Effector memory CD8-positive, alpha-beta T cell (primary cell): ENCODE measurements at regions not wholly inside any gene's neighbourhood (a gene's known extent, or its start where the extent isn't known, plus 50 kb on each side); places are given as distances from the start of the nearest gene placed in this dataset.
A peak's percentile ranks its signal among the peaks of the same experiment; 100 is the strongest.

Experiments used
- ATAC-seq: fragments of 150-1000 bp; cut with Tn5 transposase; replicated peaks from 2 replicates; pipeline ENCODE4 v1.10.0; 2021; ENCODE audit warnings: mild to moderate bottlenecking, moderate library complexity
- DNase-seq, 3 experiments: peaks; one replicate each; pipeline ENCODE4 v3.0.0; 2021
- H3K27ac Mint-ChIP-seq, 2 donors: one replicate each; pipeline ENCODE4 v1.8.0; 2022; ENCODE audit warnings: mild to moderate bottlenecking in 2 of 2, mixed read lengths in 2 of 2, moderate library complexity in 2 of 2
- H3K27me3 Mint-ChIP-seq, 2 donors: one replicate each; pipeline ENCODE4 v1.8.0; 2022; ENCODE audit warnings: mixed read lengths in 2 of 2
- H3K36me3 Mint-ChIP-seq: one replicate; pipeline ENCODE4 v1.8.0; 2022; ENCODE audit warnings: mild to moderate bottlenecking, moderate library complexity, mixed read lengths; ENCODE audit not compliant: insufficient read depth
- H3K4me1 Mint-ChIP-seq, 2 donors: one replicate each; pipeline ENCODE4 v1.8.0; 2022; ENCODE audit warnings: low read depth in 2 of 2, mixed read lengths in 2 of 2
- H3K4me3 Mint-ChIP-seq, 2 donors: one replicate each; pipeline ENCODE4 v1.8.0; 2022; ENCODE audit warnings: mild to moderate bottlenecking in 2 of 2, mixed read lengths in 2 of 2, moderate library complexity in 2 of 2
- H3K9me3 Mint-ChIP-seq, 2 donors: one replicate each; pipeline ENCODE4 v1.8.0; 2022; ENCODE audit warnings: mixed read lengths in 2 of 2

GRCh38 chr1:209431402-209431801 lies 152.1 kb upstream of the CAMK1G start:
- DNase-seq (no peak), ATAC-seq (no peak)
- no peaks in the 10 kb centered on the region for H3K4me1 Mint-ChIP-seq
- no peak overlapping the region for H3K4me3 Mint-ChIP-seq
- no peak overlapping the region for H3K27ac Mint-ChIP-seq
- no peaks in the 10 kb centered on the region for H3K36me3 Mint-ChIP-seq
- peaks cover 28 to 84% of the 10 kb centered on the region in 2 donors for H3K27me3 Mint-ChIP-seq
- H3K9me3 Mint-ChIP-seq = no peaks in the 10 kb centered on the region

GRCh38 chr1:209431813-209432442 lies 151.6 kb upstream of the CAMK1G start:
- ATAC-seq (no peak), DNase-seq (no peak)
- Mint-ChIP-seq H3K27me3 (peaks cover 31 to 84% of the 10 kb centered on the region in 2 donors), H3K9me3 (no peaks in the 10 kb centered on the region), H3K4me3 (no peak overlapping the region), H3K36me3 (no peaks in the 10 kb centered on the region), H3K27ac (no peak overlapping the region), H3K4me1 (no peaks in the 10 kb centered on the region)

- no peaks in the 10 kb centered on the region for H3K9me3 Mint-ChIP-seq
- DNase-seq (no peak), ATAC-seq (no peak)
- H3K27me3 Mint-ChIP-seq = peaks cover 36 to 81% of the 10 kb centered on the region in 2 donors
- no peaks in the 10 kb centered on the region for H3K36me3 Mint-ChIP-seq
- H3K27ac Mint-ChIP-seq = no peak overlapping the region
- no peak overlapping the region for H3K4me3 Mint-ChIP-seq
- H3K4me1 Mint-ChIP-seq = no peaks in the 10 kb centered on the region
Measured at GRCh38 chr1:209432443-209432825, 151.1 kb upstream of the CAMK1G start.

- Mint-ChIP-seq H3K36me3 (no peaks in the 10 kb centered on the region), H3K9me3 (no peaks in the 10 kb centered on the region), H3K27ac (no peak overlapping the region), H3K4me3 (no peak overlapping the region), H3K4me1 (no peaks in the 10 kb centered on the region), H3K27me3 (peaks cover 34 to 69% of the 10 kb centered on the region in 2 donors)
- DNase-seq = no peak
- no peak for ATAC-seq
Measured at GRCh38 chr1:209433649-209434031, 149.9 kb upstream of the CAMK1G start.

GRCh38 chr1:209434066-209434465 lies 149.4 kb upstream of the CAMK1G start:
- ATAC-seq = no peak
- no peak overlapping the region for H3K4me3 Mint-ChIP-seq
- H3K27me3 Mint-ChIP-seq = peaks cover 30 to 64% of the 10 kb centered on the region in 2 donors
- H3K4me1 Mint-ChIP-seq = no peaks in the 10 kb centered on the region
- no peaks in the 10 kb centered on the region for H3K36me3 Mint-ChIP-seq
- no peaks in the 10 kb centered on the region for H3K9me3 Mint-ChIP-seq
- no peak for DNase-seq
- H3K27ac Mint-ChIP-seq = no peak overlapping the region

GRCh38 chr1:209434631-209435217 lies 148.8 kb upstream of the CAMK1G start:
- H3K36me3 Mint-ChIP-seq = no peaks in the 10 kb centered on the region
- ATAC-seq (no peak), DNase-seq (no peak)
- H3K4me3 Mint-ChIP-seq = no peak overlapping the region
- H3K4me1 Mint-ChIP-seq = no peaks in the 10 kb centered on the region
- H3K27me3 Mint-ChIP-seq = peaks cover 24 to 58% of the 10 kb centered on the region in 2 donors
- H3K27ac Mint-ChIP-seq = no peak overlapping the region
- no peaks in the 10 kb centered on the region for H3K9me3 Mint-ChIP-seq

GRCh38 chr1:209435654-209436566 lies 147.6 kb upstream of the CAMK1G start:
- Mint-ChIP-seq H3K9me3 (no peaks in the 10 kb centered on the region), H3K27ac (no peak overlapping the region)

GRCh38 chr1:209439828-209440227 lies 143.7 kb upstream of the CAMK1G start:
- no peak for DNase-seq
- Mint-ChIP-seq H3K27ac (no peak overlapping the region), H3K9me3 (no peaks in the 10 kb centered on the region), H3K4me3 (no peak overlapping the region), H3K36me3 (no peaks in the 10 kb centered on the region), H3K4me1 (no peaks in the 10 kb centered on the region), H3K27me3 (peaks cover 13 to 18% of the 10 kb centered on the region in 2 donors)
- ATAC-seq = no peak

More at GRCh38 chr1:209435654-209436566, 147.6 kb upstream of the CAMK1G start:
- H3K27me3 Mint-ChIP-seq = peaks cover 13 to 46% of the 10 kb centered on the region in 2 donors
- no peaks in the 10 kb centered on the region for H3K36me3 Mint-ChIP-seq
- ATAC-seq (no peak), DNase-seq (peak in 1 of 3 experiments; percentile 1)
- H3K4me3 Mint-ChIP-seq = no peak overlapping the region
- no peaks in the 10 kb centered on the region for H3K4me1 Mint-ChIP-seq

GRCh38 chr1:209443361-209443931 lies 140.1 kb upstream of the CAMK1G start:
- H3K27ac Mint-ChIP-seq = no peak overlapping the region
- H3K4me3 Mint-ChIP-seq = no peak overlapping the region
- ATAC-seq = no peak
- DNase-seq = no peak
- no peaks in the 10 kb centered on the region for H3K4me1 Mint-ChIP-seq
- H3K36me3 Mint-ChIP-seq = no peaks in the 10 kb centered on the region
- no peaks in the 10 kb centered on the region for H3K27me3 Mint-ChIP-seq
- no peaks in the 10 kb centered on the region for H3K9me3 Mint-ChIP-seq

GRCh38 chr1:209443975-209444651 lies 139.4 kb upstream of the CAMK1G start:
- Mint-ChIP-seq H3K27me3 (no peaks in the 10 kb centered on the region), H3K4me1 (no peaks in the 10 kb centered on the region), H3K36me3 (no peaks in the 10 kb centered on the region), H3K9me3 (no peaks in the 10 kb centered on the region), H3K27ac (no peak overlapping the region), H3K4me3 (no peak overlapping the region)
- ATAC-seq = no peak
- DNase-seq = no peak

- H3K36me3 Mint-ChIP-seq = no peaks in the 10 kb centered on the region
- H3K4me1 Mint-ChIP-seq = no peaks in the 10 kb centered on the region
- DNase-seq (no peak), ATAC-seq (no peak)
- no peak overlapping the region for H3K4me3 Mint-ChIP-seq
- no peak overlapping the region for H3K27ac Mint-ChIP-seq
- H3K9me3 Mint-ChIP-seq = no peaks in the 10 kb centered on the region
- H3K27me3 Mint-ChIP-seq = peaks cover 0 to 4% of the 10 kb centered on the region in 2 donors
Measured at GRCh38 chr1:209444961-209445360, 138.6 kb upstream of the CAMK1G start.

GRCh38 chr1:209445576-209445975 lies 137.9 kb upstream of the CAMK1G start:
- no peaks in the 10 kb centered on the region for H3K9me3 Mint-ChIP-seq

GRCh38 chr1:209446356-209446755 lies 137.2 kb upstream of the CAMK1G start:
- no peak overlapping the region for H3K4me3 Mint-ChIP-seq
- DNase-seq = no peak
- no peaks in the 10 kb centered on the region for H3K36me3 Mint-ChIP-seq
- no peaks in the 10 kb centered on the region for H3K4me1 Mint-ChIP-seq
- no peaks in the 10 kb centered on the region for H3K9me3 Mint-ChIP-seq
- ATAC-seq = no peak
- H3K27me3 Mint-ChIP-seq = peaks cover 4 to 9% of the 10 kb centered on the region in 2 donors
- H3K27ac Mint-ChIP-seq = no peak overlapping the region

More at GRCh38 chr1:209445576-209445975, 137.9 kb upstream of the CAMK1G start:
- no peak for DNase-seq
- H3K36me3 Mint-ChIP-seq = no peaks in the 10 kb centered on the region
- H3K27ac Mint-ChIP-seq = no peak overlapping the region
- H3K4me3 Mint-ChIP-seq = no peak overlapping the region
- H3K27me3 Mint-ChIP-seq = peaks cover 0 to 5% of the 10 kb centered on the region in 2 donors
- ATAC-seq = no peak
- no peaks in the 10 kb centered on the region for H3K4me1 Mint-ChIP-seq
